ENCODE measurements at regions not wholly inside any gene's neighbourhood (a gene's known extent, or its start where the extent isn't known, plus 50 kb on each side); places are given as distances from the start of the nearest gene placed in this dataset.

DNA sequence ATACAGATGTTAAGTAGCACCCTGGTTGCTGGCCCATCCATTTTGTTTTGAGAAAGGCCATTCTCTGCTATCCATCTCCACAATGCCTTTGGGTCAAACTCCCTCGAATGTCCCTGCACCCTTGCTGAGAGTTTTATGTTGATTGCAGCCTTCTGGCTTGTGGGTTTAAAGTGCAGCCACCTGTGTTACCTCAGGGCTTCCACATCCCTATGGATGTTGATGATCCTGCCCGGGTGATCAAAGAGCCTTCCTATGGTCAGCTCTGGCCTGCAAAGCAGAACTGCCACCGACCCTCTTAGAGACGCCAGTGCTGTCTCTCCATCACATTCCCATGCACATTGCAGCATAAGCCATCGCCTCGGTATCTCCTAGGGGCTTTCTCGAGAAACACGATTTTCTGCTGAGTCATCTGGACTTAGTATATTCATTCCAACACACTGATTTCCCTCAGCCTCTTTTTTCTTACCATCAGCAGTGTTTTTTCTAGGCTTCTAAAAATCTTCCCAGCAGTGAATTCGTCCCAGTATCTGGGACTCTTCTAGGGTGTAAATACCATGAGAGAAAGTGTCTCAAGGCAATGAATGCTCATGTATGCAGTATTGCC is 585.7 kb upstream of the TMEM132C start:
- TF ChIP-seq, protein P1, sequence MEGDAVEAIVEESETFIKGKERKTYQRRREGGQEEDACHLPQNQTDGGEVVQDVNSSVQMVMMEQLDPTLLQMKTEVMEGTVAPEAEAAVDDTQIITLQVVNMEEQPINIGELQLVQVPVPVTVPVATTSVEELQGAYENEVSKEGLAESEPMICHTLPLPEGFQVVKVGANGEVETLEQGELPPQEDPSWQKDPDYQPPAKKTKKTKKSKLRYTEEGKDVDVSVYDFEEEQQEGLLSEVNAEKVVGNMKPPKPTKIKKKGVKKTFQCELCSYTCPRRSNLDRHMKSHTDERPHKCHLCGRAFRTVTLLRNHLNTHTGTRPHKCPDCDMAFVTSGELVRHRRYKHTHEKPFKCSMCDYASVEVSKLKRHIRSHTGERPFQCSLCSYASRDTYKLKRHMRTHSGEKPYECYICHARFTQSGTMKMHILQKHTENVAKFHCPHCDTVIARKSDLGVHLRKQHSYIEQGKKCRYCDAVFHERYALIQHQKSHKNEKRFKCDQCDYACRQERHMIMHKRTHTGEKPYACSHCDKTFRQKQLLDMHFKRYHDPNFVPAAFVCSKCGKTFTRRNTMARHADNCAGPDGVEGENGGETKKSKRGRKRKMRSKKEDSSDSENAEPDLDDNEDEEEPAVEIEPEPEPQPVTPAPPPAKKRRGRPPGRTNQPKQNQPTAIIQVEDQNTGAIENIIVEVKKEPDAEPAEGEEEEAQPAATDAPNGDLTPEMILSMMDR (IDR thresholded peaks at IDR 0.05): no peak
- no peak for TF ChIP-seq POLR2A (IDR thresholded peaks at IDR 0.05)

Measured in heart left ventricle (tissue), 13 donors.